ENCODE measurements at regions not wholly inside any gene's neighbourhood (a gene's known extent, or its start where the extent isn't known, plus 50 kb on each side); places are given as distances from the start of the nearest gene placed in this dataset.
"Not testable (repeated sequence)": the region's sequence is repeated elsewhere in the genome, so short reads cannot be mapped to it uniquely, and the experiment has no call there.

GRCh38 chr6:86731631-86732030 lies 205.7 kb upstream of the HTR1E start:
- DNase-seq (ENCODE audit: low spot score), result not testable (repeated sequence)

GRCh38 chr6:86730772-86731171 lies 206.6 kb upstream of the HTR1E start:
- not testable (repeated sequence) for DNase-seq (ENCODE audit: low spot score)

- no peak for DNase-seq (ENCODE audit: low spot score)
Measured at GRCh38 chr6:86730216-86730615, 207.1 kb upstream of the HTR1E start.

GRCh38 chr6:86728976-86729375 lies 208.4 kb upstream of the HTR1E start:
- DNase-seq (ENCODE audit: low spot score), result no peak

GRCh38 chr6:86724695-86725094 lies 212.6 kb upstream of the HTR1E start:
- DNase-seq (ENCODE audit: low spot score), result no peak

- no peak for DNase-seq (ENCODE audit: low spot score)
Measured at GRCh38 chr6:86723729-86724128, 213.6 kb upstream of the HTR1E start.

GRCh38 chr6:86723151-86723550 lies 214.2 kb upstream of the HTR1E start:
- no peak for DNase-seq (ENCODE audit: low spot score)

GRCh38 chr6:86722131-86722530 lies 215.2 kb upstream of the HTR1E start:
- no peak for DNase-seq (ENCODE audit: low spot score)

- DNase-seq (ENCODE audit: low spot score), result no peak
Measured at GRCh38 chr6:86715676-86716075, 221.7 kb upstream of the HTR1E start.

GRCh38 chr6:86712039-86712438 lies 225.3 kb upstream of the HTR1E start:
- DNase-seq (ENCODE audit: low spot score), result no peak

GRCh38 chr6:86707545-86708120 lies 229.7 kb upstream of the HTR1E start:
- no peak for DNase-seq (ENCODE audit: low spot score)

GRCh38 chr6:86706449-86706848 lies 230.9 kb upstream of the HTR1E start:
- DNase-seq (ENCODE audit: low spot score), result no peak

- DNase-seq (ENCODE audit: low spot score), result not testable (repeated sequence)
Measured at GRCh38 chr6:86701228-86701627, 236.1 kb upstream of the HTR1E start.

GRCh38 chr6:86686496-86686895 lies 250.8 kb upstream of the HTR1E start:
- no peak for DNase-seq (ENCODE audit: low spot score)

- no peak for DNase-seq (ENCODE audit: low spot score)
Measured at GRCh38 chr6:86685230-86685797, 252.0 kb upstream of the HTR1E start.

GRCh38 chr6:86683132-86683908 lies 254.0 kb upstream of the HTR1E start:
- DNase-seq (ENCODE audit: low spot score), result no peak

GRCh38 chr6:86682297-86682696 lies 255.0 kb upstream of the HTR1E start:
- no peak for DNase-seq (ENCODE audit: low spot score)

- not testable (repeated sequence) for DNase-seq (ENCODE audit: low spot score)
Measured at GRCh38 chr6:86681140-86681539, 256.2 kb upstream of the HTR1E start.

GRCh38 chr6:86672125-86672524 lies 265.2 kb upstream of the HTR1E start:
- DNase-seq (ENCODE audit: low spot score), result not testable (repeated sequence)

- DNase-seq (ENCODE audit: low spot score), result no peak
Measured at GRCh38 chr6:86657192-86657591, 280.1 kb upstream of the HTR1E start.

GRCh38 chr6:86629123-86629522 lies 308.2 kb upstream of the HTR1E start:
- DNase-seq (ENCODE audit: low spot score), result no peak

GRCh38 chr6:86619428-86619827 lies 317.9 kb upstream of the HTR1E start:
- DNase-seq (ENCODE audit: low spot score), result no peak

- no peak for DNase-seq (ENCODE audit: low spot score)
Measured at GRCh38 chr6:86615299-86615698, 322.0 kb upstream of the HTR1E start.

Data from H4 (cell line).